ENCODE measurements at regions not wholly inside any gene's neighbourhood (a gene's known extent, or its start where the extent isn't known, plus 50 kb on each side); places are given as distances from the start of the nearest gene placed in this dataset.

GRCh38 chr9:85420750-85421149, 321.0 kb downstream of the AGTPBP1 start:
- no peak overlapping the region for H2BK15ac ChIP-seq (ENCODE audit: low read length)
- no peaks in the 10 kb centered on the region for H3K79me1 ChIP-seq (ENCODE audit: low read depth, low read length)
- H2AK5ac ChIP-seq (ENCODE audit: low read depth, low read length), result no peak overlapping the region
- peak overlapping the region; percentile 30 for H2AFZ ChIP-seq (ENCODE audit: low read length)
- no peak overlapping the region for H3K27ac ChIP-seq (replicated peaks; ENCODE audit: low read length)
- peak overlapping the region; percentile 5 for H3K9ac ChIP-seq (ENCODE audit: low read depth, low read length, poor library complexity)
- H3K4me2 ChIP-seq (ENCODE audit: insufficient read depth, low read length, poor library complexity, severe bottlenecking), result no peak overlapping the region
- H3K23ac ChIP-seq (ENCODE audit: low read depth, low read length, poor library complexity), result no peak overlapping the region
- H3K14ac ChIP-seq (ENCODE audit: low read length), result no peak overlapping the region
- no peak overlapping the region for H3K4ac ChIP-seq (ENCODE audit: low read length)
- peak overlapping the region; percentile 73 for H3K18ac ChIP-seq (ENCODE audit: low read length)
- no peaks in the 10 kb centered on the region for H3K36me3 ChIP-seq (replicated peaks in 1 of 2; ENCODE audit: control insufficient read depth in 2 of 2, insufficient read depth in 2 of 2, low read length in 2 of 2)
- H3K4me3 ChIP-seq (ENCODE audit: low read length in 2 of 2), result no peak overlapping the region
- no peaks in the 10 kb centered on the region for H3K9me3 ChIP-seq (replicated peaks in 1 of 2; ENCODE audit: control insufficient read depth in 2 of 2, insufficient read depth in 1 of 2, low read depth in 1 of 2, low read length in 2 of 2)
- H4K91ac ChIP-seq (ENCODE audit: low read depth, low read length, poor library complexity), result no peak overlapping the region
- no peak overlapping the region for H4K8ac ChIP-seq (ENCODE audit: low read depth, low read length)
- H3K27me3 ChIP-seq (ENCODE audit: control insufficient read depth in 3 of 3, insufficient read depth in 3 of 3, low read depth in 1 of 3, low read length in 3 of 3), result no peaks in the 10 kb centered on the region
- H2BK120ac ChIP-seq (ENCODE audit: low read depth, low read length), result no peak overlapping the region
- H3K4me1 ChIP-seq (ENCODE audit: control insufficient read depth in 2 of 2, insufficient read depth in 1 of 2, low read depth in 1 of 2, low read length in 2 of 2), result peaks cover 8 to 10% of the 10 kb centered on the region in 2 donors
- no peak overlapping the region for H2BK12ac ChIP-seq (ENCODE audit: low read length)
- DNase-seq (ENCODE audit: low spot score), result peak; percentile 56
- no CpG with 5 or more reads among the region's 4 CpGs for WGBS, 2 donors (ENCODE audit: extremely low coverage in 2 of 2, insufficient read length in 2 of 2, insufficient replicate concordance in 1 of 2)
- H2BK5ac ChIP-seq (ENCODE audit: low read length), result no peak overlapping the region

DNA sequence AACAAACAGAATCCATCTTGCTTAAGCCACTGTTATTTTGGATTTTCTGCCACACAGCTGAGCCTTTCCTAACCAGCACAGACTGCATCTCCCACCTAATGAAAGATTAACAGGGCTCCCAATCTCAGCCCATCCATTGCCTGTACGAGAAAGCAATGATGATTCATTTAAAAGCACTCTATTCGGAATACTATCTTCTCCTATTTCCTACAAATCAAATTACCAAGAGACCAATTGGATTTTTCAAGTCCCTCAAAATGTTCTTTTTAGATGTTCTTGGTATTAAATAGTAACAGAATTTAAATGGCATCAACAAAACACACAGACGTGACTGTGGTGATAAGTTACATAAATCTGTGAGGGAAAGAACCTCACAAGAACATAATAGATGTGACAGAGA, 324.1 kb downstream of the AGTPBP1 start:
- Histone ChIP-seq H3K9me3 (replicated peaks in 1 of 2; ENCODE audit: control insufficient read depth in 2 of 2, insufficient read depth in 1 of 2, low read depth in 1 of 2, low read length in 2 of 2) (no peaks in the 10 kb centered on the region), H2AK5ac (ENCODE audit: low read depth, low read length) (no peak overlapping the region), H3K4me1 (ENCODE audit: control insufficient read depth in 2 of 2, insufficient read depth in 1 of 2, low read depth in 1 of 2, low read length in 2 of 2) (peaks cover 8 to 10% of the 10 kb centered on the region in 2 donors), H2AFZ (ENCODE audit: low read length) (no peak overlapping the region), H2BK5ac (ENCODE audit: low read length) (no peak overlapping the region), H3K4ac (ENCODE audit: low read length) (no peak overlapping the region), H3K18ac (ENCODE audit: low read length) (no peak overlapping the region), H2BK15ac (ENCODE audit: low read length) (no peak overlapping the region), H3K14ac (ENCODE audit: low read length) (no peak overlapping the region), H3K23ac (ENCODE audit: low read depth, low read length, poor library complexity) (no peak overlapping the region), H2BK12ac (ENCODE audit: low read length) (no peak overlapping the region), H3K79me1 (ENCODE audit: low read depth, low read length) (no peaks in the 10 kb centered on the region), H3K4me2 (ENCODE audit: insufficient read depth, low read length, poor library complexity, severe bottlenecking) (no peak overlapping the region), H3K27me3 (ENCODE audit: control insufficient read depth in 3 of 3, insufficient read depth in 3 of 3, low read depth in 1 of 3, low read length in 3 of 3) (no peaks in the 10 kb centered on the region), H4K91ac (ENCODE audit: low read depth, low read length, poor library complexity) (no peak overlapping the region), H3K9ac (ENCODE audit: low read depth, low read length, poor library complexity) (no peak overlapping the region), H4K8ac (ENCODE audit: low read depth, low read length) (no peak overlapping the region), H3K4me3 (ENCODE audit: low read length in 2 of 2) (no peak overlapping the region), H3K27ac (replicated peaks; ENCODE audit: low read length) (no peak overlapping the region), H3K36me3 (replicated peaks in 1 of 2; ENCODE audit: control insufficient read depth in 2 of 2, insufficient read depth in 2 of 2, low read length in 2 of 2) (no peaks in the 10 kb centered on the region), H2BK120ac (ENCODE audit: low read depth, low read length) (no peak overlapping the region)
- WGBS, 2 donors (ENCODE audit: extremely low coverage in 2 of 2, insufficient read length in 2 of 2, insufficient replicate concordance in 1 of 2), result no CpG with 5 or more reads among the region's 3 CpGs
- DNase-seq (ENCODE audit: low spot score), result no peak

DNA sequence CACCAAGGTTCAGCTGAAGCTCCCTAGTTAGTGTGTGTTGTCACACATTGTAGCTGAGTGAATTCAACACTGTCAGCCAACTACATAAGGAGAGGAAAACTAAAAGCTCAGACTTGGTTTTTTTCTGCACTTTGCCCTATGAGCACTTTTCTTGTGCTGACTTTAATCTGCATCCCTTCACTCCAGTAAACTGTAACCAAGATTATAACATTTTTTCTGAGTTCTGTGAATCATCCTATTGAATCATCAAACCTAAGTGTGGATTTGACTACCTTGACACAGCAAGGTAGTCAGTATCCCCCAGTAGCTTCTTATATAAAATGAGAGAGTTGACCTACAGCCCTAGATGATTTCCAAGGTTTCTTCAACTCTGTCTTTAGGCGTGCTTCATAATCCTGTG, 325.0 kb downstream of the AGTPBP1 start:
- no CpG with 5 or more reads among the region's 1 CpG for WGBS, 2 donors (ENCODE audit: extremely low coverage in 2 of 2, insufficient read length in 2 of 2, insufficient replicate concordance in 1 of 2)
- Histone ChIP-seq H3K18ac (ENCODE audit: low read length) (no peak overlapping the region), H2BK12ac (ENCODE audit: low read length) (no peak overlapping the region), H3K36me3 (replicated peaks in 1 of 2; ENCODE audit: control insufficient read depth in 2 of 2, insufficient read depth in 2 of 2, low read length in 2 of 2) (no peaks in the 10 kb centered on the region), H3K27me3 (ENCODE audit: control insufficient read depth in 3 of 3, insufficient read depth in 3 of 3, low read depth in 1 of 3, low read length in 3 of 3) (no peaks in the 10 kb centered on the region), H3K4me2 (ENCODE audit: insufficient read depth, low read length, poor library complexity, severe bottlenecking) (no peak overlapping the region), H3K79me1 (ENCODE audit: low read depth, low read length) (no peaks in the 10 kb centered on the region), H3K14ac (ENCODE audit: low read length) (no peak overlapping the region), H4K8ac (ENCODE audit: low read depth, low read length) (no peak overlapping the region), H4K91ac (ENCODE audit: low read depth, low read length, poor library complexity) (no peak overlapping the region), H3K9me3 (replicated peaks in 1 of 2; ENCODE audit: control insufficient read depth in 2 of 2, insufficient read depth in 1 of 2, low read depth in 1 of 2, low read length in 2 of 2) (no peaks in the 10 kb centered on the region), H3K27ac (replicated peaks; ENCODE audit: low read length) (no peak overlapping the region), H2AK5ac (ENCODE audit: low read depth, low read length) (no peak overlapping the region), H2BK5ac (ENCODE audit: low read length) (no peak overlapping the region), H2BK120ac (ENCODE audit: low read depth, low read length) (no peak overlapping the region), H2AFZ (ENCODE audit: low read length) (no peak overlapping the region), H3K4me1 (ENCODE audit: control insufficient read depth in 2 of 2, insufficient read depth in 1 of 2, low read depth in 1 of 2, low read length in 2 of 2) (peaks cover 8 to 10% of the 10 kb centered on the region in 2 donors), H2BK15ac (ENCODE audit: low read length) (no peak overlapping the region), H3K9ac (ENCODE audit: low read depth, low read length, poor library complexity) (no peak overlapping the region), H3K23ac (ENCODE audit: low read depth, low read length, poor library complexity) (no peak overlapping the region), H3K4me3 (ENCODE audit: low read length in 2 of 2) (no peak overlapping the region), H3K4ac (ENCODE audit: low read length) (no peak overlapping the region)
- no peak for DNase-seq (ENCODE audit: low spot score)

GRCh38 chr9:85414390-85414789, 327.4 kb downstream of the AGTPBP1 start:
- H3K27ac ChIP-seq (replicated peaks; ENCODE audit: low read length), result no peak overlapping the region
- H3K79me1 ChIP-seq (ENCODE audit: low read depth, low read length), result no peaks in the 10 kb centered on the region
- no peak overlapping the region for H4K8ac ChIP-seq (ENCODE audit: low read depth, low read length)
- no peak overlapping the region for H3K9ac ChIP-seq (ENCODE audit: low read depth, low read length, poor library complexity)
- peak overlapping the region; percentile 44 for H2AFZ ChIP-seq (ENCODE audit: low read length)
- DNase-seq (ENCODE audit: low spot score), result no peak
- no peak overlapping the region for H4K91ac ChIP-seq (ENCODE audit: low read depth, low read length, poor library complexity)
- H3K36me3 ChIP-seq (replicated peaks in 1 of 2; ENCODE audit: control insufficient read depth in 2 of 2, insufficient read depth in 2 of 2, low read length in 2 of 2), result no peaks in the 10 kb centered on the region
- no peak overlapping the region for H2BK5ac ChIP-seq (ENCODE audit: low read length)
- no peaks in the 10 kb centered on the region for H3K9me3 ChIP-seq (replicated peaks in 1 of 2; ENCODE audit: control insufficient read depth in 2 of 2, insufficient read depth in 1 of 2, low read depth in 1 of 2, low read length in 2 of 2)
- no peaks in the 10 kb centered on the region for H3K27me3 ChIP-seq (ENCODE audit: control insufficient read depth in 3 of 3, insufficient read depth in 3 of 3, low read depth in 1 of 3, low read length in 3 of 3)
- no peak overlapping the region for H3K18ac ChIP-seq (ENCODE audit: low read length)
- WGBS, 2 donors (ENCODE audit: extremely low coverage in 2 of 2, insufficient read length in 2 of 2, insufficient replicate concordance in 1 of 2), result no CpG with 5 or more reads among the region's 5 CpGs
- no peak overlapping the region for H3K4ac ChIP-seq (ENCODE audit: low read length)
- no peak overlapping the region for H3K4me2 ChIP-seq (ENCODE audit: insufficient read depth, low read length, poor library complexity, severe bottlenecking)
- no peak overlapping the region for H2BK120ac ChIP-seq (ENCODE audit: low read depth, low read length)
- no peak overlapping the region for H2BK12ac ChIP-seq (ENCODE audit: low read length)
- H3K23ac ChIP-seq (ENCODE audit: low read depth, low read length, poor library complexity), result no peak overlapping the region
- no peak overlapping the region for H2BK15ac ChIP-seq (ENCODE audit: low read length)
- no peak overlapping the region for H2AK5ac ChIP-seq (ENCODE audit: low read depth, low read length)
- H3K4me3 ChIP-seq (ENCODE audit: low read length in 2 of 2), result no peak overlapping the region
- no peaks in the 10 kb centered on the region for H3K4me1 ChIP-seq (ENCODE audit: control insufficient read depth in 2 of 2, insufficient read depth in 1 of 2, low read depth in 1 of 2, low read length in 2 of 2)
- no peak overlapping the region for H3K14ac ChIP-seq (ENCODE audit: low read length)

Data from neuronal stem cell (in vitro differentiated cells).